ENCODE measurements at regions not wholly inside any gene's neighbourhood (a gene's known extent, or its start where the extent isn't known, plus 50 kb on each side); places are given as distances from the start of the nearest gene placed in this dataset.

DNA sequence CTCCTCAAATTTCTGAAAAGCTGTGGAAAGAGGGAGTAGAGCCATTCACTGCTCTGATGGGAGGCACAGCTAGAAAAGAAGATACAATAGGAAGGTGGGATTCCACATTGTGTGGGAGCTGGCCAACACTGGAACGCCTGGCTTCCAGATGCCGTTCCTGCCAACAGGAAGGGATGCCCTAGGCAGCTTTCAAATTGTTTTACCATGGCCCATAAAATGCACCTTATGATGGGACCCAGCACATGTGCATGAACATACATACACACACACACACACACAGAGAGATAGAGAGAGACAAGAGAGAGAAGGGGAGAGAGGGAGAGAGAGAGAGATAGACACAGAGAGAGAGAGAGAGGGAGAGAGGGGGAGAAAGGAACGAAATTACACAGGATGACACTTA, 86.1 kb upstream of the BZW1 start:
- no peak for DNase-seq

DNA sequence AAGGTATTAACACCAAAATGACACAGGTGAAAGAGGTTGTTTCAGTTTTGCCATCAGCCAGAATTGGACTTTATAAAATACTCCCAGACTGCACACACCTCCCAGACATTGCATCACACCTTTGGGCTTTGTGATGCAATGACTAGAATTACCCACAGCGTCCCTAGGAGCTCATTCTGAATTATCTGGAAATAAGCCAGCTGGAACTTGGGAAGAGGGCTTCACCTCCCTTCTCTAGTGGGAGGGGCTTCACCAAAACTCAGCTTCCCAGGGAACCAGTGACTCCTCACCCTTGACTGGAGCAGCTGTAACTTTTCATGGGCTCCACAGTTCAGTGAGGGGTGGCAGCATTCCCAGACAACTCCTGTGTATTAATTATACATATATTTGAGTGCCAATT, 83.1 kb upstream of the BZW1 start:
- peak; percentile 53 for DNase-seq

DNA sequence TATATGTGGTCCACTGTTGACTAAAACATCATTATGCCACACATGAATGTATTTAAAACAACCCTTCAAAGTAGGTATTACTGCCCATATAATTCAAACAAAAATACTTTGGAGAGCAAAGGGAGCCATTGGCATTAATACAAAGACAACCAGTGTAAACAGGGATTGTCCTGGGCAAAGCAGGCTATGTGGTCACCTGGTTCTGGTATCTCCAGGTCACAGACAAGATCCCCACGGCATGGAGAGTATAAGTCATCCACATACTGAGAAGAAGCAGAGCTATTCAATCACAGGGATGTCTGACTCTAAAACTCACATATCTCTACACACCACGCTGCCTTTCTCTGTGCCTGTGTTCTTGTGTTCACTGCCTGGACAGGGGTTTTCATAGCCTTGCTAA, 81.4 kb upstream of the BZW1 start:
- no peak for DNase-seq

- no peak for DNase-seq
Measured at GRCh38 chr2:200730960-200731359, 80.8 kb upstream of the BZW1 start.

DNA sequence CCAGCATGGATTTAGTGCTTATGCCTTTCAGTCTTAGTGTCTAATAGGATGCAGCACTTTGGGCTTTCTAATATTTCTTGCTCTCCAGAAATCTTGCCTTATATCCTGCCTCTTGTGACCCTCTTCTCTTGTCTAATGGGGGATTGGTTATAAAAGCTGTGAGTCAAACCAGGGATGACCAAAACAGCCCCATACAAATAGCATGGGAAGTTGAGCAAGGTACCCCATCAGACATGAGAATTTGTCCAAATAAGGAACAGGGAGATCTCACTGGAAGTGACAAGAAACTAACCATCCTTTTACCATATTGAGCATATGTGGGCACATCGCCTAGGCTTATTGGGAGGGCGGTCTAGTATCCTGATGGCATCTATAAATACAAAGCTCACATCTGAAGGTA, 78.8 kb upstream of the BZW1 start:
- DNase-seq, result no peak

DNA sequence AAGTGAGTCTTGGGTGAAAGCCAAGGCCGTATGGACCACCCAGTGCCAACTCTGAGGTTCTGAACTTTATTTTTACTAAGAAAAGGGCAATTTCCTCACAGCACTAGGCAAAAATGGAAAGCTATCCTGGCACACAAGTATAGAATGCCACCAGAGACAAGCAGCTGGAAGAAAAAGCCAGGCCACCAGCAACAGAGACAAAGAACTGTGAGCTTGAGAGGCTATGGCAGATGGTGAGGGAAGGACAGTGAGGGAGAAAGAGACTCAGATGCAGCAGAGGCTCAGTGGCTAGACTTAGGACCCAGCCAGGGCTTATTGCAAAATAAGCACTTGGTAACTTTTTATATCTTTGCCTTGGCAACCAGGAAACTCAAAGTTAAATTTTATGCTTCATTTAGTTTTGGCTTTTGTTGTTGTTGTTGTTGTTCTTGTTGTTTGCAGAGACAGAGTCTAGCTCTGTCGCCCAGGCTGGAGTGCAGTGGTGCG, 78.0 kb upstream of the BZW1 start:
- no peak for DNase-seq

- peak; percentile 62 for DNase-seq
Measured at GRCh38 chr2:200735061-200735460, 76.6 kb upstream of the BZW1 start.

GRCh38 chr2:200736646-200737274, 75.0 kb upstream of the BZW1 start:
- DNase-seq, result no peak

DNA sequence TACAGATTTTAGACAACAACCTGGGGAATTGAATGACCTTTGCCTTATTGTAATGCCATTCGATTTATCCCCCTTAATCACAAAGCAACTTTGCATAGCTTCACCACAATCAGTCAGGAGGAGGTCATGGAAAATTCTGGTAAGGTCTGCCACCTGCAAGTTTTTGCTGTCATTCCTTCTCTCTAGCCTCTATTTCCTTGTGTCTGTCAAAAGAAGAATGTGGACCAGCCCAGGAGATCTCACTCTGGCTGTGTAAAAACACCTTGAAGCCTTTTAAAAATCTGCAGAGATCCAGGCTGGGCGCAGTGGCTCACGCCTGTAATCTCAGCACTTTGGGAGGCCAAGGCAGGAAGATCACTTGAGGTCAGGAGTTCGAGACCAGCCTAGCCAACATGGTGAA, 74.1 kb upstream of the BZW1 start:
- DNase-seq, result no peak

GRCh38 chr2:200738590-200738989, 73.1 kb upstream of the BZW1 start:
- no peak for DNase-seq

- no peak for DNase-seq
Measured at GRCh38 chr2:200740907-200741306, 70.8 kb upstream of the BZW1 start.

- no peak for DNase-seq
Measured at GRCh38 chr2:200741468-200742202, 70.1 kb upstream of the BZW1 start.

GRCh38 chr2:200742426-200742825, 69.3 kb upstream of the BZW1 start:
- DNase-seq, result no peak

DNA sequence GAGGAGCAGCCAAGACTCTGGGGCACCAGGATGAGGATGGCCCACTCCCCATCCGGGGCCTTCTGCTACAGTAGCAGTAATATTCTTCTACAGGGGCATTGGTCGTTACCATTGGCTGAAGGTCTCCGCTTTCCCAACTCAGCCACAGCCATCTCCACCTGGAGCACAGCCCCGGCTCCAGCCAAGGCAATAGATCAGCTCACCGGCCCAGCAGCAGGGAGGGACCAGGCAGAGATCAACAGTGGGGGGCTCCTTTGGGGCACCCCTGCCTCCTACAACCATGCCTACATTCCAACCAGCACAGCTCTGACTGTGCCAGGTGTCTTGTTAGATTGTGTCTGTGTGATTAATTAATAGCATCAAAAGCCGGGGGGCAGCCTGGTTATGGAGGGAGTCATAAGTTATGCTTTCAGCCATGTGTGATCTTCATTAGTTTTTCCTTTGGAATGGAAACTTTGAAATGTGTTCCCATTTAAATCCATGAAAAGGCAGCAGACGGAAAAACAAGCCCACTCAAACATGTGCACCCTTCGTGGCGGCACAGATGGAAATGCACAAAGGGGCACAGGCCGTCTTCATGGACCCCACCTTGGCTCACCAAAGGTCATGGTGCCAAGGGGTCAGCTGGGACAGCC, 68.6 kb upstream of the BZW1 start:
- DNase-seq, result no peak

DNA sequence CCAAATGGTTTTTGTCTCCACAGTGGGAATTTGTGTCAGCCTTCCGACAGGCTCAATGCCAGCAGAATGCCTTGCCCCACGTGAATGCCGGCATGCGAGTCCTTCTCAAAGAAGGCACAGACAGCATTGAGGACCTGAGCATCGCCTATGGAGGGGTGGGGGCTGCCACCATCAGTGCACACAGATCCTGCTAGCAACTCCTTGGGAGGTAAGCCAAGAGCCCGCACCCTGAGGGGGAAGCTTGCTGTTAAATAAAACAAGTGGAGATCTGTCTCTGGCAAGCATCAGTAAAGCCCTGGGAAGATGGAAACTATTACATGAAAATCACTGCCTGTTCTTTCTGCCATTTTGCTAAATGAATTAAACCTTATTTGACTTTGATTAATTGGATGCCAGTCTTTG, 67.5 kb upstream of the BZW1 start:
- no peak for DNase-seq

DNA sequence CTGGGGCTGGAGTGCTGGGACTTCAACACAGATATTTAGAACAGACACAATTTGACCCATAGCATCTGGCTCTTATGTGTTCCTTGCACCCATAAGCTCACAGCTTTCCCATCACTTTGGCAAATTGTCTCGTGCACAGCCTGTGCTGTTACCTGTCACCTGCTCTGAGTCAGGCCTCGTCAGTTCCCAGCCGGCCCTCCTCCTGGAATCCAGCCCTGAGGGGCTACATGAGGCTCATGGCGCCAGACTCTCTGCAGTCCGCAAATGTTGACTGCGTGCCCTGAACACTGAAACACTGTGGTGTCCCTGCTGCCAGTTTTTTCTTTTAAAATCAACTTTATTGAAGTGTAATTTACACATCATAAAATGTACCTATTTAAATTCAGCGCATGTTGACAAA, 65.4 kb upstream of the BZW1 start:
- DNase-seq, result no peak

DNA sequence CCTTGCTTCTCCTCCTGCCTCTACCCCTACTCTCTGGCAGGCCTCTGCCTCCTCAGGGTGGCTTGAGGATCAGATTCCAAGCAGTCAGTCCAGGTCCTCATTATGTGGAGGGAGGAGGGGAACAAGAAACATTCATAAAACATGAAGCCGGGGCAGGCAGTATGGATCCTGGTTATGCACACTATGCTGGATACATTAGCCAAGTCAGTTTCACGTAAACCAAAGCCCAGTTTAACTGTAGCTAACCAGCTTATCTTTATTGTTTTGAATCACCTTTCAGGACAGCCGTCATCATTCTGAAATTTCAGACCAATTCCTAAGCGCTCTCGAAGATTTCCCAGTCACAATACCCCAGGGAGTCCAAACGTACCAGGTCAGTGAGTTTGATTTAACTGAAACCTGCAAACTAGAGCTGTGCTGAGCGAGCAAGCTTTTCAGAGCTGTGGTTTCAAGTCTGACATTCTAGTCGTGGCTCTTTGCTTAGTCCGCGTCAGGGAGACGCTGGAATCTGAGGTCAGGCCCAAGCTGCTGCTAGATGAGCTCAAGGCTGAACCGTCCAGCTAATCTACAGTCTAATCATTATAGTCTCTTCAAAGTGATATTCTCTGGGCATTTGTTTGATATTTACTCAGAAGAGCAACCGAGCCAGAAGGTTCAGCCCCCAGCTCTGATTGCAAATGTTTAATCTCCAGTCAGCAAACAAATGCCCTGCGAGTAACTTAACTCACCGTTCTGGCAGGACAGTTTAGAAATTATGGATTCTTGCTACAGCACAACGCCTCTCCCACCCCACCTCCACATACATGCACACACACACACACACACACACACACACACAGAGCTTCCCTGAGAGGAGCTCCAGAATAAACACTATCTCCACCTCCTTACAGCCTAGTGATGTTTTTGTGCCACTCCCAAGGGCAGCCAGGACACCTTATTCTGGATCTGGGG, 63.8 kb upstream of the BZW1 start:
- DNase-seq, result peak; percentile 96

DNA sequence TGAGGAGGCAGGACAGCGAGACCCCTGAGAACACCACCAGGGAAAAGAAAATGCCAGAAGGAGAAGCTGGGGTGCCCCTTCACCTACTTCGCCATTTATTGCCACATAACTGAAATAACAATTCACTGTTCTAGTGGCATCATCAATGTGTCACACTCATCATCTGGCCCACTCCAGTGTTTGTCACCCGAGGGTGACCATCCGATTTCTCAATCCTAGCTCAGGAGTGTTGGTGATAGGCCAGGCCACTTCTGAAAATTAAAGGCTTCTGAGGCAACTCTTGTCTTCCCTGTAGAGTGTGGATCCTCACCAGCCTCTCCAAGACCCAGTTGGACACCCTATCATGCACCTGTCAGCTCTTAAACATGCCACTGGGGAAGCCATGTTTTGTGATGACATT, 62.9 kb upstream of the BZW1 start:
- DNase-seq, result no peak

DNA sequence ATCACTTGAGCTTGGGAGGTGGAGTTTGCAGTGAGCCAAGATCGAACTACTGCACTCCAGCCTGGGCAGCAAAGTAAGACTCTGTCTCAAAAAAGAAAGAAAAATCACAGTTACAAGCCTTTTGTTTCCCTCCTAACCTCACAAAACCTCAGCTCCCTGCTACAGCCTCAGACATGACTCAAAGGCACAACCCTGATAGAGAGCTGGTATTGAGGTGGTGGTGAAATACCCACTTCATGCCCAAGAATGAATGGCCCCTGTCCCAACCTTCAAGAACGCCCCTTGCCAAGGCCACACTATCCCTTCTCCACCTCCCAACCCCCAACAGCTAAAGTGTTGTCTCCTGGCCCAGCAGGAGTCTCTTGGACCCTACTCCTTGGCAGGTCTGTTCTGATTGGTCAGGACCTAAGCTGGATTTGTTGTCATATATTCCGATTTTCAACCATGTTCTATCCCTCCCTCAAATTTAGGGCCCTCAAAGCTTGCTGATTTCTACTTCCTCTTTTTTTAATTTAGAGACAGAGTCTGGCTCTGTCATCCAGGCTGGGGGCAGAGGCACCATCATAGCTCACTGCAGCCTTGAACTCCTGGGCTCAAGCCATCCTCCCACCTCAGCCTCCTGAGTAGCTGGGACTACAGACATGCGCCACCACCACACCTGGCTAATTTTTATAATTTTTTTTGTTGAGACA, 61.9 kb upstream of the BZW1 start:
- no peak for DNase-seq

DNA sequence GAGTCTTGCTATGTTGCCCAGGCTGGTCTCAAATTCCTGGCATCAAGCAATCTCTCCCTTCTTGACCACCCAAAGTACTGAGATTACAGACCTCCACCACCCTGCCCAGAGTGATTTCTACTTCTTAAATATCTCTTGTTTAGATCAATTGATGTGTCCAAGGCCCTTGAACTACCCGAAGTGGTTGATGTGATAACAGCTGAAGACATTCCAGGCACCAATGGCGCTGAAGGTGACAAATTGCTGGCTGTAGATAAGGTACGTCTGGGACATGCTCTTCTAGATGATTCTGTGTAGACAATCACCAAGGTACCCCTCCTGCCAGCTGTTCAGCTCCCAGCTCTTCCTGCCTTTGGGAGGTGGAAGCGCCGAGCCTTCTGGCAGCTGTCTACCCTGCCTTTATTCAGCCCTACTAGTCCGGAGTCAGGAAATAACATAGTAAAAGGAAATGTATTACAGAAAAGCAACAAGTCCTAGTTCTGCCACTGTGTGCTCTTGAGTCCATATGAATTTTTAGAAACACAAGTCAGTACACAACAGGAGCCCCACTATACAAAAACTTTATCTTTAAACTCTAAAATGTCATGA, 61.3 kb upstream of the BZW1 start:
- no peak for DNase-seq

DNA sequence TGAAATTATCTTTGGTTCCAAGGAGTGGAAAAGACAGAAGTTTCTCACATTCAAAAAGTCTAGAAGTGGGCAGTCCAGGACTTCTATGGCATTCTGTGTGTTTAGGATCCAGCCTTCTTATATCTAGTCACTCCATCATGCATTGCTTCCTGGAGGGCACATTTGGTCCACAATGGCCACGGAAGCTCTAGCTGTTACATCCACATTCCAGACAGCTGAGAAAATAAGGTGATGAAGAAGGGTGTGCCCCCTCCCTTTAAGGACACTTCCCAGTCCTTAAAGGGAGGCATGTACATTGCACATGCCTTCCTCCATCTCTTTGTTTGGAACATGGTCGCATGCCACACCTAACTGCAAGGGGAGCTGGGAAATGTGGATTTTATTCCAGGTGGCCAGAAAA, 59.9 kb upstream of the BZW1 start:
- no peak for DNase-seq

- DNase-seq, result no peak
Measured at GRCh38 chr2:200752332-200752731, 59.4 kb upstream of the BZW1 start.

All from fibroblast of skin of right biceps (primary cell).